ENCODE measurements at regions not wholly inside any gene's neighbourhood (a gene's known extent, or its start where the extent isn't known, plus 50 kb on each side); places are given as distances from the start of the nearest gene placed in this dataset.

- FAIRE-seq: no peak
Observed at GRCh38 chr7:110607050-110607857, 483.7 kb upstream of the LRRN3 start.

- no peak for FAIRE-seq
Observed at GRCh38 chr7:110609336-110609735, 481.6 kb upstream of the LRRN3 start.

GRCh38 chr7:110612680-110613079, 478.2 kb upstream of the LRRN3 start:
- no peak for FAIRE-seq

Data from endometrium (tissue), 2 donors.